GM12878 (cell line): ENCODE measurements at regions not wholly inside any gene's neighbourhood (a gene's known extent, or its start where the extent isn't known, plus 50 kb on each side); places are given as distances from the start of the nearest gene placed in this dataset.

Experiments used
- CTCF ChIP-seq, 3 experiments: IDR thresholded peaks in 2 of 3; conservative IDR thresholded peaks in 1 of 3; 2 replicates each; pipeline ENCODE4 v1.5.1; 2011; ENCODE audit warnings: low read depth in 3 of 3, low read length in 3 of 3, mild to moderate bottlenecking in 3 of 3, control low read depth in 2 of 3, moderate library complexity in 2 of 3, inconsistent platforms in 1 of 3, mixed read lengths in 1 of 3; ENCODE audit not compliant: control insufficient read depth in 2 of 3, insufficient read depth in 1 of 3; ENCODE audit errors: extremely low read depth in 1 of 3
- MYC ChIP-seq: IDR thresholded peaks from 2 replicates; pipeline ENCODE4 v1.6.1; 2011; ENCODE audit warnings: mild to moderate bottlenecking, low read length, moderate library complexity, inconsistent platforms; ENCODE audit not compliant: insufficient read depth, insufficient replicate concordance, insufficient read length, severe bottlenecking
- REST ChIP-seq: IDR thresholded peaks from 2 replicates; pipeline ENCODE4 v1.6.1; 2012; ENCODE audit warnings: mild to moderate bottlenecking, low read depth, low read length

GRCh38 chr1:4485398-4485797, 169.0 kb upstream of the AJAP1 start:
- TF ChIP-seq MYC (no peak), REST (no peak), CTCF (IDR thresholded peaks at IDR 0.05 in 2 of 3, conservative IDR thresholded peaks at IDR 0.05 in 1 of 3; ENCODE audit: control insufficient read depth in 2 of 3, extremely low read depth in 1 of 3, insufficient read depth in 1 of 3, low read depth in 3 of 3, low read length in 3 of 3) (no peak)
